ENCODE measurements at regions not wholly inside any gene's neighbourhood (a gene's known extent, or its start where the extent isn't known, plus 50 kb on each side); places are given as distances from the start of the nearest gene placed in this dataset.

GRCh38 chr12:4984971-4985370 lies 58.7 kb upstream of the KCNA5 start:
- TF ChIP-seq GLIS2 (tag by site-specific recombination; IDR thresholded peaks at IDR 0.05) (no peak), ZNF629 (tag by site-specific recombination; IDR thresholded peaks at IDR 0.05) (no peak), ZNF623 (tag by site-specific recombination; IDR thresholded peaks at IDR 0.05) (no peak), CTCF (tag by site-specific recombination; IDR thresholded peaks at IDR 0.05) (no peak), ZNF248 (tag by site-specific recombination; IDR thresholded peaks at IDR 0.05) (no peak), HOXA7 (CRISPR knock-in tag; IDR thresholded peaks at IDR 0.05; ENCODE audit: borderline replicate concordance) (no peak), ZBTB26 (tag by site-specific recombination; optimal IDR thresholded peaks at IDR 0.05) (no peak), PRDM6 (tag by site-specific recombination; IDR thresholded peaks at IDR 0.05) (no peak), ZNF18 (tag by site-specific recombination; IDR thresholded peaks at IDR 0.05) (no peak), ZNF302 (tag by site-specific recombination; IDR thresholded peaks at IDR 0.05; ENCODE audit: low read depth) (no peak)

Measured in HEK293 (cell line).